ENCODE measurements at regions not wholly inside any gene's neighbourhood (a gene's known extent, or its start where the extent isn't known, plus 50 kb on each side); places are given as distances from the start of the nearest gene placed in this dataset.
A peak's percentile ranks its signal among the peaks of the same experiment; 100 is the strongest.

DNA sequence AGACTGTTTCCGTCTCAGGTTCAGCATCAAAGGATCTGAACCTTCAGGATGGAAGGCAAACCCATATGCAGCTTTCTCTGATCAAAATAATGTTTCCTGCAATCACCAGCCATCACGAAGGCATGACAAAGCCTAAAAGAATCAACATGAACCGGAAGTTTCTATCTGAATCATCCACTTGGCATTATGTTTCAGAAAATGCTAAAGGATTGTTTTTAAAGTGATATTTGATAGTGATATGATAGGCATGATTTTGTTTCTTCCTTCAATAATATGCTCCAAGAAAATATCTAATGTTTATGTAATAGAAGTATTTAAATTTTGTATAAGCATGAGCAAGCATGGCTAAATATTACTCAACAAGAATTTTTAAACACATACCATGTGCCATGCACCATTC is 219.6 kb downstream of the PLK2 start (continued):
- TF ChIP-seq CHD2 (IDR thresholded peaks at IDR 0.05; ENCODE audit: low read length, partially characterized antibody), result no peak
- TF ChIP-seq FOSL2 (IDR thresholded peaks at IDR 0.05; ENCODE audit: borderline replicate concordance, low read depth), result peak; percentile 82
- TF ChIP-seq POLR2AphosphoS5 (IDR thresholded peaks at IDR 0.05; ENCODE audit: low read depth, low read length), result no peak
- TF ChIP-seq TEAD4 (IDR thresholded peaks at IDR 0.05; ENCODE audit: borderline replicate concordance, insufficient read depth), result no peak
- TF ChIP-seq MXI1 (IDR thresholded peaks at IDR 0.05; ENCODE audit: low read depth, low read length), result no peak
- TF ChIP-seq, protein P1, sequence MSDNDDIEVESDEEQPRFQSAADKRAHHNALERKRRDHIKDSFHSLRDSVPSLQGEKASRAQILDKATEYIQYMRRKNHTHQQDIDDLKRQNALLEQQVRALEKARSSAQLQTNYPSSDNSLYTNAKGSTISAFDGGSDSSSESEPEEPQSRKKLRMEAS (IDR thresholded peaks at IDR 0.05; ENCODE audit: low read depth), result peak; percentile 22; the same call in 1 of the 2 replicates
- TF ChIP-seq NFIC (IDR thresholded peaks at IDR 0.05; ENCODE audit: borderline replicate concordance), result peak; percentile 46; the same call in 1 of the 2 replicates
- peak; percentile 89 for TF ChIP-seq JUND (IDR thresholded peaks at IDR 0.05)
- no peak for TF ChIP-seq ZBTB33 (IDR thresholded peaks at IDR 0.05; ENCODE audit: borderline replicate concordance, low read depth)

DNA sequence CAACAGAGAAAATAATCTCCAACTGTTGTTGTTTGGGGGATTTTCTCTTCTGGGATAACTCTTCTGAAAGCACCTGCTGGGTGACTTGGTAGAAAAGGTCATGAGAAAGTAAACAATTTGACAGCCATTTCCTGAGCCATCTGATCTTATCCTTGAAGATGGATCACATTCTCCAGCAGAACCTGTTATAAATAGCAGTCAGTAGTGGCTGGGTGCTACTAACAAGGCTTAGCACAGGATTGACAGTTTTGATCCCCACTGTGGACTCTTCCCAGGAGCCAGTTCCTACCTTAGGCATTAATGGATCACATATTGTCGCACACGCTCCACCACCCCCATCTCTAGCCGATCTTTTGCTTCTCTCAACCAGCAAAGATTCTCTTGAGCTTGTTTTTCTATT is 220.2 kb downstream of the PLK2 start:
- no peaks in the 10 kb centered on the region for H3K36me3 ChIP-seq (replicated peaks in 1 of 2; ENCODE audit: control insufficient read depth in 1 of 2, insufficient read depth in 2 of 2, low read length in 1 of 2)
- no peak overlapping the region for H2AFZ ChIP-seq (ENCODE audit: low read depth)
- H3K27ac ChIP-seq (ENCODE audit: low read depth in 2 of 2, low read length in 1 of 2), result peak overlapping the region in 1 of 2 experiments; percentile 52; a peak in 3 of 4 replicates
- TF ChIP-seq PBX3 (IDR thresholded peaks at IDR 0.05), result 0 out of 2 replicates have a peak, but pooled peaks have one; percentile 31
- TF ChIP-seq GATA2 (CRISPR knock-in tag; IDR thresholded peaks at IDR 0.05), result no peak
- TF ChIP-seq IRF3 (IDR thresholded peaks at IDR 0.05; ENCODE audit: low read depth, low read length), result no peak
- CTCF ChIA-PET, result no interaction called here
- H3K27me3 ChIP-seq (ENCODE audit: insufficient read depth), result no peaks in the 10 kb centered on the region
- H3K4me2 ChIP-seq, result no peak overlapping the region; the same call in 1 of the 2 replicates
- H4K20me1 ChIP-seq (ENCODE audit: insufficient read depth), result no peaks in the 10 kb centered on the region
- POLR2A ChIA-PET, result no interaction called here
- H3K4me1 ChIP-seq (ENCODE audit: control insufficient read depth in 1 of 2, insufficient read depth in 2 of 2, low read depth in 1 of 2, low read length in 1 of 2), result peaks cover 0 to 9% of the 10 kb centered on the region in 2 experiments; a peak in 1 of 4 replicates
- H3K9me2 ChIP-seq, result no peaks in the 10 kb centered on the region
- 91% methylated on average over 3 of the region's 3 CpGs for WGBS (ENCODE audit: low lambda C conversion rate)
- no peak overlapping the region for H3K9ac ChIP-seq
- peaks cover 13% of the 10 kb centered on the region for H3F3A ChIP-seq (replicated peaks; ENCODE audit: insufficient read depth)
- H3K79me2 ChIP-seq (ENCODE audit: insufficient read depth), result no peaks in the 10 kb centered on the region
- no peaks in the 10 kb centered on the region for H3K9me3 ChIP-seq
- no peak for DNase-seq
- no peak overlapping the region for H3K4me3 ChIP-seq (ENCODE audit: low read depth in 2 of 2, low read length in 1 of 2)
